Endodermal cell (in vitro differentiated cells): ENCODE measurements at regions not wholly inside any gene's neighbourhood (a gene's known extent, or its start where the extent isn't known, plus 50 kb on each side); places are given as distances from the start of the nearest gene placed in this dataset.
A peak's percentile ranks its signal among the peaks of the same experiment; 100 is the strongest.

Experiments
- DNase-seq: peaks from one replicate; pipeline ENCODE4 v3.0.0-alpha.2; 2017
- H3K27ac ChIP-seq: 2 replicates; pipeline ENCODE4 v1.5.1; 2013; ENCODE audit warnings: mild to moderate bottlenecking, low read depth, low read length, moderate library complexity
- H3K27me3 ChIP-seq: 2 replicates; pipeline ENCODE4 v1.6.1; 2013; ENCODE audit warnings: mild to moderate bottlenecking, low read length, moderate library complexity; ENCODE audit not compliant: insufficient read depth, control insufficient read depth, poor library complexity, severe bottlenecking
- H3K36me3 ChIP-seq: 2 replicates; pipeline ENCODE4 v1.7.0; 2013; ENCODE audit warnings: mild to moderate bottlenecking, low read length, moderate library complexity; ENCODE audit not compliant: control insufficient read depth, insufficient read depth
- H3K4me1 ChIP-seq: one replicate; pipeline ENCODE4 v1.7.0; 2013; ENCODE audit warnings: low read length; ENCODE audit not compliant: control insufficient read depth, insufficient read depth
- H3K4me3 ChIP-seq: 2 replicates; pipeline ENCODE4 v1.5.1; 2013; ENCODE audit warnings: mild to moderate bottlenecking, low read length, moderate library complexity
- H3K9ac ChIP-seq: 2 replicates; pipeline ENCODE4 v1.6.1; 2013; ENCODE audit warnings: mild to moderate bottlenecking, low read length, moderate library complexity; ENCODE audit not compliant: poor library complexity, severe bottlenecking; ENCODE audit errors: extremely low read depth
- H3K9me3 ChIP-seq: 2 replicates; pipeline ENCODE4 v1.6.1; 2013; ENCODE audit warnings: mild to moderate bottlenecking, low read length, moderate library complexity; ENCODE audit not compliant: control insufficient read depth
- H3K27ac Mint-ChIP-seq: 2 replicates; pipeline ENCODE4 v1.8.0; 2020; ENCODE audit warnings: mixed read lengths
- H3K27me3 Mint-ChIP-seq: 2 replicates; pipeline ENCODE4 v1.8.0; 2021; ENCODE audit warnings: mild to moderate bottlenecking, mixed read lengths; ENCODE audit not compliant: insufficient read depth
- H3K36me3 Mint-ChIP-seq: 2 replicates; pipeline ENCODE4 v1.8.0; 2020; ENCODE audit warnings: low read depth, mixed read lengths
- H3K4me1 Mint-ChIP-seq: 2 replicates; pipeline ENCODE4 v1.8.0; 2020; ENCODE audit warnings: mixed read lengths
- H3K4me3 Mint-ChIP-seq: 2 replicates; pipeline ENCODE4 v1.8.0; 2020; ENCODE audit warnings: mild to moderate bottlenecking, moderate library complexity, mixed read lengths
- H3K9me3 Mint-ChIP-seq: 2 replicates; pipeline ENCODE4 v1.8.0; 2020; ENCODE audit warnings: mild to moderate bottlenecking, mixed read lengths
- WGBS, 2 experiments: methylation state at CpG; one replicate each; pipeline versions ENCODE4 v1.1.5 to v1.1.7; 2013; ENCODE audit warnings: missing lambda C conversion rate in 2 of 2, mixed read lengths in 1 of 2; ENCODE audit not compliant: insufficient coverage in 1 of 2, insufficient read length in 1 of 2; 5-methylcytosine and 5-hydroxymethylcytosine counted together
- TF ChIP-seq, protein P1 (sequence below): fragments of 200-600 bp; sonication (generic); conservative IDR thresholded peaks from 2 replicates; pipeline ENCODE4 v1.5.0; 2021; ENCODE audit warnings: antibody characterized with exemption, mild to moderate bottlenecking

DNA sequence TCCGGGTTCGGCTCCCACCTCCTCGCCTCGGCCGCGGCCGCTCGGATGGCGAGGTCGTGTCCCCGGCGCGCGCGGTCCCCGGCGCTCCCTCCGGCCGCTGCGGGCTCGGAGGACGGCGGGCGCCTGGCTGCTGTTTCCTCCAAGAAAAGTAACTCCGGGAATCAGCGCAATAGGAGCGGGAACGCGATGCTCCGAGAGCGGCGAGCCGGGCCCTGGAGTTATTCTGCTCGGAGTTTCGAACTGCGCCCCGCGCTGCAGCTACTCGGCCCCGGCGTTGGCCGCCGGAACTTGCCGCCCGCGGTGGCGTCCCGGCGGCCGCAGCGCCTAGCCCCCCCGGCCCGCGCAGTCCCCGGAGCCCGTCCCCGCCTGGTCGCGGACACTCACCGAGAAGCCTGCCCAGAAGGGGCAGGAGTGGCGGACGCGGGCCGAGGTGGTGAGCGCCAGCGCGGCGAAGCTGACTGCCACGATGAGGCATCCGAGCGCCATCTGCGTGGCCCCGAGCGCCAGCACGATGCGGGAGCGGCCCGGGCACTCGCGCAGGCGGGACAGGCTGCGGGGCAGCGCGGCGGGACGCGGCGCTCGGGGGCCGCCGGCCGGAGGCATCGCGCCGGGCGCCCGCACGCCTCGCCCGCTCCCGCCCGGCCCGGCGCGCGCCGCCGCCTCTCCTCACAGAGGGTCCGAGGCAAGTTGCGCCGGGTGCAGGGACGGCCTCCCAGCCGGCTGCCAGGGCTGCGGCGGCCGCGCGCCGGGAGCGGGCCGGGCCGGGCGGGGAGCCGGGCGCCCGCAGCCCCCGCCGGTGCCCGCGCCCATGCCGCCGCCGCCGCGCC lies 251.9 kb downstream of the TJP1 start:
- peaks cover 21% of the 10 kb centered on the region for H3K4me1 Mint-ChIP-seq
- Histone ChIP-seq H3K4me3 (peak overlapping the region; percentile 76), H3K27me3 (peaks cover 32% of the 10 kb centered on the region), H3K27ac (no peak overlapping the region), H3K4me1 (peaks cover 6% of the 10 kb centered on the region), H3K9me3 (no peaks in the 10 kb centered on the region), H3K9ac (no peak overlapping the region), H3K36me3 (no peaks in the 10 kb centered on the region)
- no peaks in the 10 kb centered on the region for H3K9me3 Mint-ChIP-seq
- peaks cover 51% of the 10 kb centered on the region for H3K27me3 Mint-ChIP-seq
- DNase-seq: peak; percentile 78
- no peak overlapping the region for H3K27ac Mint-ChIP-seq
- H3K4me3 Mint-ChIP-seq: peak overlapping the region; percentile 59
- TF ChIP-seq, protein P1, sequence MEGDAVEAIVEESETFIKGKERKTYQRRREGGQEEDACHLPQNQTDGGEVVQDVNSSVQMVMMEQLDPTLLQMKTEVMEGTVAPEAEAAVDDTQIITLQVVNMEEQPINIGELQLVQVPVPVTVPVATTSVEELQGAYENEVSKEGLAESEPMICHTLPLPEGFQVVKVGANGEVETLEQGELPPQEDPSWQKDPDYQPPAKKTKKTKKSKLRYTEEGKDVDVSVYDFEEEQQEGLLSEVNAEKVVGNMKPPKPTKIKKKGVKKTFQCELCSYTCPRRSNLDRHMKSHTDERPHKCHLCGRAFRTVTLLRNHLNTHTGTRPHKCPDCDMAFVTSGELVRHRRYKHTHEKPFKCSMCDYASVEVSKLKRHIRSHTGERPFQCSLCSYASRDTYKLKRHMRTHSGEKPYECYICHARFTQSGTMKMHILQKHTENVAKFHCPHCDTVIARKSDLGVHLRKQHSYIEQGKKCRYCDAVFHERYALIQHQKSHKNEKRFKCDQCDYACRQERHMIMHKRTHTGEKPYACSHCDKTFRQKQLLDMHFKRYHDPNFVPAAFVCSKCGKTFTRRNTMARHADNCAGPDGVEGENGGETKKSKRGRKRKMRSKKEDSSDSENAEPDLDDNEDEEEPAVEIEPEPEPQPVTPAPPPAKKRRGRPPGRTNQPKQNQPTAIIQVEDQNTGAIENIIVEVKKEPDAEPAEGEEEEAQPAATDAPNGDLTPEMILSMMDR: no peak
- H3K36me3 Mint-ChIP-seq: no peaks in the 10 kb centered on the region
- 0% methylated on average over 36 to 134 of the region's 135 CpGs for WGBS, 2 experiments

DNA sequence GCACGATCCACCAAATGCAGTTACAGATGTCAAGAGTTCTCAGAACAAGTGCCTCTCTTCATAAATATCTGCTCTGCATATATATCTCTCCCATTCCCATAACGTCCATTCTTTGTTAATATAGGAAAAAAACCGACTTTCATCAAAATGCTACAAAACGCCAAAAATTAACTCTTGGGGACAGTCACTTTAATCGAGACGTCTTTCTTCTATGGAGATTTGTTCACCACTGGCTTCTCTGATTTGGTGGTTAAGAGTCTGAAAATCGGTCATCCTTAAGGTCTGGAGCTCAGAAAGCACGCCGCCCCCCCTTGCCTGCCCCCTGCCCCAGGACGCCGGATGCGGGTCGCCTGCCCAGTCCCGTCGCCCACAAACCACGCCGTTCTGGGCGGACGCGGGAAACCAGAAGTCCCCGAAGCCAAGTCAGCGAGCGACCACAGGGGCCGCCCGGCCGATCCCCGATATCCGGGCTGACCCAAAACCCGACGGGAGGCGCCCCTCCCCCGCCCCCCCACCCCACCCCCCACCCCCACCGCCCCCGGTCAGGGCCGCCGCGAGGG lies 252.7 kb downstream of the TJP1 start:
- 7 to 19% methylated on average over 7 to 23 of the region's 37 CpGs for WGBS, 2 experiments
- TF ChIP-seq, protein P1: no peak
- Histone ChIP-seq H3K4me1 (peaks cover 6% of the 10 kb centered on the region), H3K4me3 (peak overlapping the region; percentile 77), H3K36me3 (no peaks in the 10 kb centered on the region), H3K9ac (no peak overlapping the region), H3K27me3 (peaks cover 25% of the 10 kb centered on the region), H3K27ac (no peak overlapping the region), H3K9me3 (no peaks in the 10 kb centered on the region)
- peak; percentile 83 for DNase-seq
- Mint-ChIP-seq H3K27ac (no peak overlapping the region), H3K36me3 (no peaks in the 10 kb centered on the region), H3K9me3 (no peaks in the 10 kb centered on the region), H3K27me3 (peaks cover 43% of the 10 kb centered on the region), H3K4me1 (peaks cover 21% of the 10 kb centered on the region), H3K4me3 (peak overlapping the region; percentile 59)

DNA sequence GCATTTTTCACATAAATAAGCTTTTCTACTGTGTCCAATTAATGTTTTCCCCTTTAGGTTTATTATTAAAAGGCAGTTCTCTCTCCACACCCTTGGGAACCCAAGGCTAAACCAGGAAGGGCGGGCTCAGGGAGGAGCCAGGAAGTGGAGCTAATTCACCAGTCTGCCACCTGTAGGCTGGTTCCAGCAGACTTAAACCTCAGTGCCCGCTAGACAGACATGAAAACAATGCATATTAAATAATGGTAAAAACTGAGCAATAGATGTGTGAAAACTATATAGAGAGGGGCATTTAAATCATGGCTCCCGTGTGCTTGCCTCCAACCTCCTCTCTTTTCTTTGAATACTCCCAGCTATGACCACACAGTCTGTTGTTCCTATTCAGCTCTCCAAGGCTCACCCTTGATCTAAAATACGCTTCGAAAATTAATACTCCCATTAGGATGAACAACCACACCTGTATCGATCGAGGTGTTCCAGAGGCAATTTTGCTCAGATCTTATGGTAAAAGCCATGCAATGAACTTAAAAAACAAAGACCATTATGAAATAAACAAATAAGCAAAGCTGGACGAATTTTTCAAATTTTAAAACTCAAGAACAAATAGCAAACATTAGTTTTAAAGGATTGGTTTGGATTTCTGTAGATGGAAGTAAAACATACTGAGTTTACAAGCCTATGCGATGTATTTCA lies 253.3 kb downstream of the TJP1 start:
- Histone ChIP-seq H3K27ac (no peak overlapping the region), H3K36me3 (no peaks in the 10 kb centered on the region), H3K9me3 (no peaks in the 10 kb centered on the region), H3K4me1 (peaks cover 6% of the 10 kb centered on the region), H3K4me3 (peak overlapping the region; percentile 77), H3K27me3 (peaks cover 20% of the 10 kb centered on the region), H3K9ac (no peak overlapping the region)
- Mint-ChIP-seq H3K27me3 (peaks cover 37% of the 10 kb centered on the region), H3K27ac (no peak overlapping the region), H3K9me3 (no peaks in the 10 kb centered on the region), H3K4me3 (peak overlapping the region; percentile 59), H3K4me1 (peaks cover 21% of the 10 kb centered on the region), H3K36me3 (no peaks in the 10 kb centered on the region)
- 51 to 54% methylated on average over 7 to 9 of the region's 9 CpGs for WGBS, 2 experiments
- DNase-seq: peak; percentile 78
- TF ChIP-seq, protein P1: peak; percentile 74
